CD14-positive monocyte (primary cell): ENCODE measurements at regions not wholly inside any gene's neighbourhood (a gene's known extent, or its start where the extent isn't known, plus 50 kb on each side); places are given as distances from the start of the nearest gene placed in this dataset.

Source experiments
- DNase-seq, 3 donors: peaks; one replicate each; pipeline ENCODE4 v3.0.0-alpha.2; 2011 to 2022
- H2AFZ ChIP-seq: 2 replicates; pipeline ENCODE4 v1.6.0; 2012; ENCODE audit warnings: mild to moderate bottlenecking, low read depth, low read length, inconsistent platforms; ENCODE audit not compliant: insufficient read depth, poor library complexity, severe bottlenecking
- H3K27ac ChIP-seq, 2 donors: 1 replicate in 1 of 2; 2 replicates in 1 of 2; pipeline ENCODE4 v1.5.1; 2012 to 2013; ENCODE audit warnings: low read length in 2 of 2, control low read depth in 1 of 2, inconsistent platforms in 1 of 2, low read depth in 1 of 2, mild to moderate bottlenecking in 1 of 2
- H3K27me3 ChIP-seq, 2 donors: one replicate each; pipeline versions ENCODE4 v1.6.0 to v1.6.1; 2011 to 2013; ENCODE audit warnings: low read length in 2 of 2; ENCODE audit not compliant: control insufficient read depth in 2 of 2, insufficient read depth in 2 of 2
- H3K36me3 ChIP-seq, 2 donors: replicated peaks in 1 of 2; 1 replicate in 1 of 2; 2 replicates in 1 of 2; pipeline versions ENCODE4 v1.5.1 to v1.6.1; 2012 to 2013; ENCODE audit warnings: low read length in 2 of 2, control low read depth in 1 of 2, inconsistent platforms in 1 of 2, mild to moderate bottlenecking in 1 of 2; ENCODE audit not compliant: insufficient read depth in 2 of 2, control insufficient read depth in 1 of 2
- H3K4me1 ChIP-seq, 2 donors: 1 replicate in 1 of 2; 2 replicates in 1 of 2; pipeline versions ENCODE4 v1.5.1 to v1.6.1; 2012 to 2013; ENCODE audit warnings: low read length in 2 of 2, control low read depth in 1 of 2, inconsistent platforms in 1 of 2, mild to moderate bottlenecking in 1 of 2, moderate library complexity in 1 of 2; ENCODE audit not compliant: insufficient read depth in 2 of 2, control insufficient read depth in 1 of 2
- H3K4me2 ChIP-seq: replicated peaks from 2 replicates; pipeline ENCODE3; 2012; ENCODE audit warnings: low read length, moderate library complexity, mild to moderate bottlenecking; ENCODE audit not compliant: poor library complexity, severe bottlenecking; ENCODE audit errors: extremely low read depth
- H3K4me3 ChIP-seq, 3 experiments: fragments of 200-600 bp in 1 of 3; sonication (generic) in 1 of 3; replicated peaks in 1 of 3; 1 replicate in 2 of 3; 2 replicates in 1 of 3; pipeline ENCODE4 v1.5.1; 2011 to 2013; ENCODE audit warnings: low read length in 3 of 3, mild to moderate bottlenecking in 3 of 3, control low read depth in 2 of 3, low read depth in 2 of 3, inconsistent platforms in 1 of 3, moderate library complexity in 1 of 3
- H3K79me2 ChIP-seq: 2 replicates; pipeline ENCODE4 v1.6.0; 2012; ENCODE audit warnings: mild to moderate bottlenecking, control low read depth, inconsistent platforms, low read length, moderate library complexity; ENCODE audit not compliant: insufficient read depth
- H3K9ac ChIP-seq: 2 replicates; pipeline ENCODE4 v1.6.0; 2017; ENCODE audit warnings: low read length, mild to moderate bottlenecking; ENCODE audit not compliant: insufficient read depth, poor library complexity, severe bottlenecking
- H3K9me3 ChIP-seq, 2 donors: replicated peaks in 1 of 2; 1 replicate in 1 of 2; 2 replicates in 1 of 2; pipeline versions ENCODE4 v1.5.1 to v1.6.1; 2012 to 2013; ENCODE audit warnings: low read length in 2 of 2, control low read depth in 1 of 2; ENCODE audit not compliant: control insufficient read depth in 1 of 2, insufficient read depth in 1 of 2
- H4K20me1 ChIP-seq: 2 replicates; pipeline ENCODE4 v1.6.0; 2012; ENCODE audit warnings: mild to moderate bottlenecking, low read length, control low read depth, moderate library complexity; ENCODE audit not compliant: insufficient read depth
- H3K27ac Mint-ChIP-seq, 7 donors: one replicate each; pipeline ENCODE4 v1.8.0; 2020; ENCODE audit warnings: mild to moderate bottlenecking in 7 of 7, mixed read lengths in 7 of 7, moderate library complexity in 6 of 7, inconsistent platforms in 2 of 7
- H3K27me3 Mint-ChIP-seq, 3 donors: one replicate each; pipeline ENCODE4 v1.8.0; 2021 to 2022; ENCODE audit warnings: low read depth in 3 of 3, mild to moderate bottlenecking in 3 of 3, mixed read lengths in 3 of 3, moderate library complexity in 3 of 3, inconsistent platforms in 1 of 3
- H3K36me3 Mint-ChIP-seq, 2 donors: one replicate each; pipeline ENCODE4 v1.8.0; 2020; ENCODE audit warnings: mixed read lengths in 2 of 2, inconsistent platforms in 1 of 2, mild to moderate bottlenecking in 1 of 2
- H3K4me1 Mint-ChIP-seq: one replicate; pipeline ENCODE4 v1.8.0; 2020; ENCODE audit warnings: mild to moderate bottlenecking, mixed read lengths
- H3K4me3 Mint-ChIP-seq, 2 donors: one replicate each; pipeline ENCODE4 v1.8.0; 2020; ENCODE audit warnings: mild to moderate bottlenecking in 2 of 2, mixed read lengths in 2 of 2, moderate library complexity in 1 of 2
- H3K9me3 Mint-ChIP-seq, 7 donors: one replicate each; pipeline ENCODE4 v1.8.0; 2020 to 2022; ENCODE audit warnings: mixed read lengths in 7 of 7, mild to moderate bottlenecking in 6 of 7, moderate library complexity in 6 of 7, inconsistent platforms in 2 of 7
- CTCF ChIP-seq: fragments of 200-600 bp; IDR thresholded peaks from one replicate; pipeline ENCODE4 v1.8.0; 2022; ENCODE audit warnings: antibody characterized with exemption, mild to moderate bottlenecking
- WGBS: methylation state at CpG from one replicate; pipeline ENCODE4 v1.1.5; 2013; ENCODE audit warnings: missing lambda C conversion rate; ENCODE audit not compliant: insufficient coverage; 5-methylcytosine and 5-hydroxymethylcytosine counted together
- intact Hi-C, 2 donors: fragments of 100-400 bp; cut with micrococcal nuclease; formaldehyde crosslinking; loops; one replicate each; pipeline versions ENCODE4 v1.15.0 to v1.15.1; 2023

GRCh38 chr16:79393127-79393526 lies 207.4 kb downstream of the MAF start:
- peaks cover 24 to 25% of the 10 kb centered on the region in 2 donors for H3K4me1 ChIP-seq
- no peak overlapping the region for H2AFZ ChIP-seq
- Mint-ChIP-seq H3K4me1 (peaks cover 23% of the 10 kb centered on the region), H3K27ac (no peak overlapping the region), H3K4me3 (no peak overlapping the region), H3K27me3 (peaks cover 2 to 18% (median 6%) of the 10 kb centered on the region in 3 donors), H3K9me3 (no peaks in the 10 kb centered on the region), H3K36me3 (no peaks in the 10 kb centered on the region)
- 97% methylated on average over 3 of the region's 4 CpGs for WGBS
- no peaks in the 10 kb centered on the region for H3K36me3 ChIP-seq
- no peaks in the 10 kb centered on the region for H3K79me2 ChIP-seq
- no peaks in the 10 kb centered on the region for H4K20me1 ChIP-seq
- intact Hi-C loops, result loop anchor here in 1 of 2 donors (10.0 kb wide), 1 partner anchor 202 kb away; no protein-coding TSS in a partner anchor
- no peak overlapping the region for H3K4me3 ChIP-seq
- no peak overlapping the region for H3K4me2 ChIP-seq
- TF ChIP-seq CTCF, result no peak
- DNase-seq, result no peak
- no peaks in the 10 kb centered on the region for H3K9me3 ChIP-seq
- H3K27ac ChIP-seq, result no peak overlapping the region
- H3K27me3 ChIP-seq, result no peaks in the 10 kb centered on the region
- no peak overlapping the region for H3K9ac ChIP-seq

- Histone ChIP-seq H3K4me3 (no peak overlapping the region), H3K36me3 (no peaks in the 10 kb centered on the region), H2AFZ (no peak overlapping the region), H3K9me3 (no peaks in the 10 kb centered on the region), H4K20me1 (no peaks in the 10 kb centered on the region), H3K27ac (no peak overlapping the region), H3K27me3 (no peaks in the 10 kb centered on the region), H3K4me1 (peaks cover 24 to 25% of the 10 kb centered on the region in 2 donors), H3K79me2 (no peaks in the 10 kb centered on the region), H3K9ac (no peak overlapping the region), H3K4me2 (no peak overlapping the region)
- Mint-ChIP-seq H3K4me1 (peaks cover 23% of the 10 kb centered on the region), H3K27ac (peak overlapping the region in 1 of 7 donors; percentile 32), H3K9me3 (no peaks in the 10 kb centered on the region), H3K4me3 (no peak overlapping the region), H3K36me3 (no peaks in the 10 kb centered on the region), H3K27me3 (peaks cover 1 to 18% (median 6%) of the 10 kb centered on the region in 3 donors)
- intact Hi-C loops, result loop anchor here in 1 of 2 donors (10.0 kb wide), 1 partner anchor 203 kb away; no protein-coding TSS in a partner anchor
- no peak for DNase-seq
- TF ChIP-seq CTCF, result no peak
Measured at GRCh38 chr16:79392081-79392480, 208.5 kb downstream of the MAF start.
